ENCODE measurements at regions not wholly inside any gene's neighbourhood (a gene's known extent, or its start where the extent isn't known, plus 50 kb on each side); places are given as distances from the start of the nearest gene placed in this dataset.

DNA sequence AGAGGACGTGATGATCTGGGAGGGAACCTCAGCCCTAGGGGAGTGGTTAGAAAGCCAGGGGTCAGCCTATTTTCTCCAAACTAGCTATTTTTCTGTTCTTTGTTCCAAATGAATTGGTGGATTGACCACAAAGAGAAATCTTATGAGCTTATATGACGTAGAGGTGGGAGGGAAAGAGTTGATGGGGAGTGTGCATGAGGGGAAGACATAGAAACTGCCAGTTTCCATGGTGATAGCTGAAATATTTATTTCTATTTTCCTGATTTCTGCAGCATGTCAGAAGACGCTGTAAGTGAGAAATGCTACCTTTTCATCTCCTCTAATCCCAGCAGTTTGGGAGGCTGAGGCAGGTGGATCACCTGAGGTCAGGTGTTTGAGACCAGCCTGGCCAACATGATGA, 51.4 kb upstream of the CISTR start:
- no peak for DNase-seq (ENCODE audit: low spot score in 2 of 2)
- TF ChIP-seq, protein P1, sequence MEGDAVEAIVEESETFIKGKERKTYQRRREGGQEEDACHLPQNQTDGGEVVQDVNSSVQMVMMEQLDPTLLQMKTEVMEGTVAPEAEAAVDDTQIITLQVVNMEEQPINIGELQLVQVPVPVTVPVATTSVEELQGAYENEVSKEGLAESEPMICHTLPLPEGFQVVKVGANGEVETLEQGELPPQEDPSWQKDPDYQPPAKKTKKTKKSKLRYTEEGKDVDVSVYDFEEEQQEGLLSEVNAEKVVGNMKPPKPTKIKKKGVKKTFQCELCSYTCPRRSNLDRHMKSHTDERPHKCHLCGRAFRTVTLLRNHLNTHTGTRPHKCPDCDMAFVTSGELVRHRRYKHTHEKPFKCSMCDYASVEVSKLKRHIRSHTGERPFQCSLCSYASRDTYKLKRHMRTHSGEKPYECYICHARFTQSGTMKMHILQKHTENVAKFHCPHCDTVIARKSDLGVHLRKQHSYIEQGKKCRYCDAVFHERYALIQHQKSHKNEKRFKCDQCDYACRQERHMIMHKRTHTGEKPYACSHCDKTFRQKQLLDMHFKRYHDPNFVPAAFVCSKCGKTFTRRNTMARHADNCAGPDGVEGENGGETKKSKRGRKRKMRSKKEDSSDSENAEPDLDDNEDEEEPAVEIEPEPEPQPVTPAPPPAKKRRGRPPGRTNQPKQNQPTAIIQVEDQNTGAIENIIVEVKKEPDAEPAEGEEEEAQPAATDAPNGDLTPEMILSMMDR (IDR thresholded peaks at IDR 0.05): no peak
- TF ChIP-seq POLR2AphosphoS5 (IDR thresholded peaks at IDR 0.05) (no peak), POLR2A (IDR thresholded peaks at IDR 0.05) (no peak)
- Histone ChIP-seq H3K9me3 (no peaks in the 10 kb centered on the region), H3K36me3 (no peaks in the 10 kb centered on the region), H3K4me1 (peaks cover 0 to 3% of the 10 kb centered on the region in 2 donors), H3K4me3 (no peak overlapping the region), H3K27ac (no peak overlapping the region), H3K27me3 (no peaks in the 10 kb centered on the region)
- intact Hi-C loops (cut with DNase I; ENCODE audit: low total_unique reads): no loop called here

DNA sequence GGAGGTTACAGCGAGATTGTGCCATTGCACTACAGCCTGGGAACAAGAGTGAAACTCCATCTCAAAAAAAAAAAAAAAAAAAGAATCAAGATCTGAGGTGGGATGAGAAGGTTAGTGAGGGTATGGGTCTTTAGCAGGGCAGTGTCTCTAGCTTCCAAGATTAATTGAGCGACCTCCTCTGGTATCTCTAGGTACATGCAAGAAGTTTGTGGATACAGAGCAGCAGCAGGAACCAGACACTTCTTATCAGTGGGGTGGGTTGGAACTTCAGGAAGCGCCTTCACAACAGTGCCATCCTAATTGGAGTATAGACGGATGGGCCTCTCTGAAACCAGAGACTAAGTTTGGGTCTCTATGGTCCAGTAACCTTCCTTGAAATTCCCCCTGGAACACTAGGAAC, 51.9 kb upstream of the CISTR start:
- Histone ChIP-seq H3K9me3 (no peaks in the 10 kb centered on the region), H3K4me1 (peaks cover 0 to 3% of the 10 kb centered on the region in 2 donors), H3K36me3 (no peaks in the 10 kb centered on the region), H3K27me3 (no peaks in the 10 kb centered on the region), H3K4me3 (no peak overlapping the region), H3K27ac (peak overlapping the region in 1 of 2 donors; percentile 55)
- intact Hi-C loops (cut with DNase I; ENCODE audit: low total_unique reads): no loop called here
- no peak for DNase-seq (ENCODE audit: low spot score in 2 of 2)
- no peak for TF ChIP-seq POLR2A (IDR thresholded peaks at IDR 0.05)
- TF ChIP-seq, protein P1 (IDR thresholded peaks at IDR 0.05): no peak
- TF ChIP-seq POLR2AphosphoS5 (IDR thresholded peaks at IDR 0.05): no peak

DNA sequence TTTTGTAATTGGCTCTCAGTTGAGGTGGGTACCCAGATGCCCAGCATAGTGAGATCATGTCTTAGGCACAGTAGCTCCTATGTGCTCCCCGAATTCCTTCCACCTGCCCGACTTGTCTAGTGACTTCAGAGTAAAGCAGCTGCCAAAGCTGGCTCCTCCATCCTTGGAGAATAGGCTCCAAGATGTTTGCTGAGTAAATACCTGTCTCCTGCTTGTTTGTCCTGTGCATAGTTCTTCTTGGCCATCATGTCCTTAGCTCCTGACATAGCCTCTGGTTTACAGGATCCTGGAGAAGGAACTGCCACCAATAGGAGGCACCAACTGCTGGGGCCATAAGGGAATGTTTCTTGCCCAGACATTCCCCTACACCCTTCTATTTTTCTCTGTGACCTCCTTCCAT, 52.6 kb upstream of the CISTR start:
- Histone ChIP-seq H3K4me1 (no peaks in the 10 kb centered on the region), H3K27me3 (no peaks in the 10 kb centered on the region), H3K9me3 (no peaks in the 10 kb centered on the region), H3K27ac (peak overlapping the region; percentile 26 to 55), H3K36me3 (no peaks in the 10 kb centered on the region), H3K4me3 (no peak overlapping the region)
- peak; percentile 70 to 81 for DNase-seq (ENCODE audit: low spot score in 2 of 2)
- intact Hi-C loops (cut with DNase I; ENCODE audit: low total_unique reads): no loop called here
- TF ChIP-seq POLR2AphosphoS5 (IDR thresholded peaks at IDR 0.05) (peak in 1 of 3 donors; percentile 53), POLR2A (IDR thresholded peaks at IDR 0.05) (no peak)
- TF ChIP-seq, protein P1 (IDR thresholded peaks at IDR 0.05): peak in 2 of 3 donors; percentile 14 to 29

DNA sequence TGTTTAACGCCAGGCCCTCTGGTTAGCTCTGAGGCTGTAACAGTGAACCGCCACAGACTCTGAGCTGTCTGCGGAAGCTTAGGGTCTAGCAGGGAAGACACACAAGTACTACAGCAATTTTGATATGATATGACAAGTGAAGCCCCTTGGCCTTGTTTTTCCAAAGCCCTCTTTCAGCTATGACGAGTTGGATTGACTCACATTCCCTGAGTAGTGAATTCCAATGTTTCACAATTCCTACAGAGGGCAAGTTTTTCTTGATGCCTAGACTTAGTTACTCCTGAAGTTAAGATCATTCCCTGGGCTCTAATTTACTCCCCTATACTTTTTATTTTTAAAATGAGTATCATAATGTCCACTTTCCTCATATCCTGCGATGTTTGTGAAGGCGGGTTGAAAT, 53.3 kb upstream of the CISTR start:
- H3K9me3 ChIP-seq: no peaks in the 10 kb centered on the region
- H3K27me3 ChIP-seq: no peaks in the 10 kb centered on the region
- TF ChIP-seq, protein P1 (IDR thresholded peaks at IDR 0.05): no peak
- no peak for TF ChIP-seq POLR2A (IDR thresholded peaks at IDR 0.05)
- no peak for TF ChIP-seq POLR2AphosphoS5 (IDR thresholded peaks at IDR 0.05)
- no peaks in the 10 kb centered on the region for H3K36me3 ChIP-seq
- H3K4me3 ChIP-seq: no peak overlapping the region
- DNase-seq (ENCODE audit: low spot score in 2 of 2): no peak
- H3K4me1 ChIP-seq: no peaks in the 10 kb centered on the region
- intact Hi-C loops (cut with DNase I; ENCODE audit: low total_unique reads): no loop called here
- peak overlapping the region; percentile 12 to 55 for H3K27ac ChIP-seq

DNA sequence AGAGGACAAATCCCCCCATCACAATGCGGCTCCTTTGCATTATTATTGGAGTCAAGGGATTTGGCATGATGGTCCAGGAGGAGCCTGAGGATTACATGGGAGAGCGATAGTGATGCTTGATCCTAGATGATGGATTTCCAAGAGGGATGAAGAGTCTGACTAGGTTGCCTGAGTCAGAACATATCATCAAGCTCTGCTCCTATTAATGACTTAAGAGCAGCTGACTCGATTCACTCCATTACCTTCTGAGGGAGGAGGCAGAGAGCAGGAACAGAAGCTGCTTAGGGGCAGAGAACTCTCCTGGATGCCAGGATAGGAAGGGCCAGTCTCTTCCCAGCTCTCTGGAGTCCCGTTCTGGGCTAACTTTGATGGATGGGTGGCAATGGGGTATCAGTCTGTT, 54.0 kb upstream of the CISTR start:
- no peak for DNase-seq (ENCODE audit: low spot score in 2 of 2)
- TF ChIP-seq, protein P1 (IDR thresholded peaks at IDR 0.05): no peak
- TF ChIP-seq POLR2AphosphoS5 (IDR thresholded peaks at IDR 0.05) (no peak), POLR2A (IDR thresholded peaks at IDR 0.05) (no peak)
- intact Hi-C loops (cut with DNase I; ENCODE audit: low total_unique reads): no loop called here

More for the DNA sequence above, 54.0 kb upstream of the CISTR start:
- H3K36me3 ChIP-seq: no peaks in the 10 kb centered on the region
- H3K27me3 ChIP-seq: no peaks in the 10 kb centered on the region
- no peaks in the 10 kb centered on the region for H3K9me3 ChIP-seq
- no peak overlapping the region for H3K27ac ChIP-seq
- no peaks in the 10 kb centered on the region for H3K4me1 ChIP-seq
- H3K4me3 ChIP-seq: no peak overlapping the region

Data from breast epithelium (tissue), 4 donors.